SK-N-SH treated with all-trans-retinoic acid at 6 μM for 48 hours (cell line): ENCODE measurements at regions not wholly inside any gene's neighbourhood (a gene's known extent, or its start where the extent isn't known, plus 50 kb on each side); places are given as distances from the start of the nearest gene placed in this dataset.

Experiments
- ATAC-seq: fragments of 200-7000 bp; cut with Tn5 transposase; 3 replicates; pipeline ENCODE4 v1.9.1; 2020; ENCODE audit warnings: mild to moderate bottlenecking, moderate library complexity
- ARNTL ChIP-seq: fragments of 450-650 bp; formaldehyde crosslinking; IDR thresholded peaks from 2 replicates; pipeline ENCODE4 v1.5.0; 2020; ENCODE audit warnings: low read depth, mild to moderate bottlenecking, moderate library complexity, borderline replicate concordance
- BACH2 ChIP-seq: fragments of 250-450 bp; sonication (Bioruptor Pico); IDR thresholded peaks from 2 replicates; pipeline ENCODE4 v1.9.0; 2021; ENCODE audit warnings: mild to moderate bottlenecking, borderline replicate concordance
- CSDC2 ChIP-seq: fragments of 250-450 bp; sonication (Bioruptor Pico); IDR thresholded peaks from 2 replicates; pipeline ENCODE4 v1.5.0; 2020; ENCODE audit warnings: mild to moderate bottlenecking, moderate library complexity
- ESRRG ChIP-seq: fragments of 250-450 bp; sonication (Bioruptor Pico); IDR thresholded peaks from 2 replicates; pipeline ENCODE4 v1.6.1; 2021; ENCODE audit warnings: mild to moderate bottlenecking
- GLIS3 ChIP-seq: fragments of 250-450 bp; sonication (Bioruptor Pico); IDR thresholded peaks from 2 replicates; pipeline ENCODE4 v1.5.0; 2020; ENCODE audit warnings: mild to moderate bottlenecking, moderate library complexity
- ISL1 ChIP-seq: fragments of 250-450 bp; sonication (Bioruptor Pico); IDR thresholded peaks from 2 replicates; pipeline ENCODE4 v2.1.2; 2022; ENCODE audit warnings: mild to moderate bottlenecking, moderate library complexity
- OSR1 ChIP-seq: fragments of 250-450 bp; sonication (Bioruptor Pico); IDR thresholded peaks from 2 replicates; pipeline ENCODE4 v1.8.0; 2022; ENCODE audit warnings: moderate library complexity, mild to moderate bottlenecking, inconsistent platforms
- PPARA ChIP-seq: fragments of 250-450 bp; sonication (Bioruptor Pico); IDR thresholded peaks from 2 replicates; pipeline ENCODE4 v1.5.0; 2020; ENCODE audit warnings: mild to moderate bottlenecking, borderline replicate concordance
- RARB ChIP-seq: fragments of 250-450 bp; sonication (Bioruptor Pico); IDR thresholded peaks from 2 replicates; pipeline ENCODE4 v1.8.0; 2021; ENCODE audit warnings: mild to moderate bottlenecking, moderate library complexity
- SNAI2 ChIP-seq: fragments of 250-450 bp; sonication (Bioruptor Pico); IDR thresholded peaks from 2 replicates; pipeline ENCODE4 v1.5.0; 2020; ENCODE audit warnings: mild to moderate bottlenecking, moderate library complexity
- TCF4 ChIP-seq: fragments of 250-450 bp; sonication (Bioruptor Pico); IDR thresholded peaks from 2 replicates; pipeline ENCODE4 v1.8.0; 2021; ENCODE audit warnings: mild to moderate bottlenecking, moderate library complexity, borderline replicate concordance
- TOX ChIP-seq: fragments of 250-450 bp; sonication (Bioruptor Pico); IDR thresholded peaks from 2 replicates; pipeline ENCODE4 v1.8.0; 2021; ENCODE audit warnings: mild to moderate bottlenecking, moderate library complexity, borderline replicate concordance
- ZC3H10 ChIP-seq: fragments of 250-450 bp; sonication (Bioruptor Pico); IDR thresholded peaks from 2 replicates; pipeline ENCODE4 v1.5.1; 2021; ENCODE audit warnings: mild to moderate bottlenecking, moderate library complexity
- ZFP3 ChIP-seq: fragments of 250-450 bp; sonication (Bioruptor Pico); IDR thresholded peaks from 2 replicates; pipeline ENCODE4 v1.5.0; 2020; ENCODE audit warnings: mild to moderate bottlenecking, moderate library complexity
- ZNF565 ChIP-seq: fragments of 450-650 bp; formaldehyde crosslinking; conservative IDR thresholded peaks from 2 replicates; pipeline ENCODE4 v1.5.0; 2020; ENCODE audit warnings: low read depth, mild to moderate bottlenecking, moderate library complexity
- ZNF70 ChIP-seq: fragments of 450-650 bp; formaldehyde crosslinking; IDR thresholded peaks from 2 replicates; pipeline ENCODE4 v1.5.0; 2020; ENCODE audit warnings: mild to moderate bottlenecking, moderate library complexity
- ZNF8 ChIP-seq: fragments of 450-650 bp; formaldehyde crosslinking; IDR thresholded peaks from 2 replicates; pipeline ENCODE4 v1.5.0; 2020; ENCODE audit warnings: mild to moderate bottlenecking, moderate library complexity
- TF ChIP-seq, protein P1 (sequence below): fragments of 250-450 bp; sonication (Bioruptor Pico); IDR thresholded peaks from 2 replicates; pipeline ENCODE4 v1.5.1; 2020; ENCODE audit warnings: low read depth, mild to moderate bottlenecking, moderate library complexity
- TF ChIP-seq, protein P2 (sequence below): fragments of 250-450 bp; sonication (Bioruptor Pico); IDR thresholded peaks from 2 replicates; pipeline ENCODE4 v1.5.0; 2020; ENCODE audit warnings: mild to moderate bottlenecking, moderate library complexity
- TF ChIP-seq, protein P3 (sequence below): fragments of 250-450 bp; sonication (Bioruptor Pico); IDR thresholded peaks from 2 replicates; pipeline ENCODE4 v1.5.1; 2021; ENCODE audit warnings: mild to moderate bottlenecking, moderate library complexity
- TF ChIP-seq, protein P4 (sequence below): fragments of 250-450 bp; sonication (Bioruptor Pico); IDR thresholded peaks from 2 replicates; pipeline ENCODE4 v1.8.0; 2020; ENCODE audit warnings: mild to moderate bottlenecking, moderate library complexity, borderline replicate concordance
- TF ChIP-seq, protein P5 (sequence below): fragments of 250-450 bp; sonication (Bioruptor Pico); IDR thresholded peaks from 2 replicates; pipeline ENCODE4 v1.8.0; 2021; ENCODE audit warnings: low read depth, mild to moderate bottlenecking, moderate library complexity, borderline replicate concordance

DNA sequence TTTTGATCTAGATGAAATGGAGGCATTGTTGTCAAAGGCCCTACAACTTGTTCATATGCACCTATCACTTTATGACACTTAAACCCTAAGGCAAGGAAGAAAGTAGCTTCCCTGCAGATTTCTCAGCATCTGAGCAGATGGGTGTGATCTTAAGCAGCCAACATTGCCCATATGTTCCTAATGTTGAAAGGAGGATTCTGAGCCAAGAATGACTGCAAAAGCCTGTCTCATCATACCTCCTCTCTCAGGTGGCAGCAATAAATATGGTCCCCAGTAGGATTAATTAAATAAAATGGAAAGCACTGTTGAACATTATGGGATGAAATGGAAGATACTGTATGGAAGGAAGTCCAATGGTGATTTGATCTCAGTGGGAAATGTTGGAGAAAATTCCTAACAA lies 538.1 kb upstream of the MAN1A1 start:
- no peak for ATAC-seq
- TF ChIP-seq BACH2 (CRISPR knock-in tag) = no peak
- no peak for TF ChIP-seq ZNF70
- TF ChIP-seq ZNF8 (CRISPR knock-in tag) = no peak
- no peak for TF ChIP-seq PPARA (CRISPR knock-in tag)
- TF ChIP-seq, protein P1, sequence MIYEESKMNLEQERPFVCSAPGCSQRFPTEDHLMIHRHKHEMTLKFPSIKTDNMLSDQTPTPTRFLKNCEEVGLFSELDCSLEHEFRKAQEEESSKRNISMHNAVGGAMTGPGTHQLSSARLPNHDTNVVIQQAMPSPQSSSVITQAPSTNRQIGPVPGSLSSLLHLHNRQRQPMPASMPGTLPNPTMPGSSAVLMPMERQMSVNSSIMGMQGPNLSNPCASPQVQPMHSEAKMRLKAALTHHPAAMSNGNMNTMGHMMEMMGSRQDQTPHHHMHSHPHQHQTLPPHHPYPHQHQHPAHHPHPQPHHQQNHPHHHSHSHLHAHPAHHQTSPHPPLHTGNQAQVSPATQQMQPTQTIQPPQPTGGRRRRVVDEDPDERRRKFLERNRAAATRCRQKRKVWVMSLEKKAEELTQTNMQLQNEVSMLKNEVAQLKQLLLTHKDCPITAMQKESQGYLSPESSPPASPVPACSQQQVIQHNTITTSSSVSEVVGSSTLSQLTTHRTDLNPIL (CRISPR knock-in tag) = no peak
- TF ChIP-seq, protein P2, sequence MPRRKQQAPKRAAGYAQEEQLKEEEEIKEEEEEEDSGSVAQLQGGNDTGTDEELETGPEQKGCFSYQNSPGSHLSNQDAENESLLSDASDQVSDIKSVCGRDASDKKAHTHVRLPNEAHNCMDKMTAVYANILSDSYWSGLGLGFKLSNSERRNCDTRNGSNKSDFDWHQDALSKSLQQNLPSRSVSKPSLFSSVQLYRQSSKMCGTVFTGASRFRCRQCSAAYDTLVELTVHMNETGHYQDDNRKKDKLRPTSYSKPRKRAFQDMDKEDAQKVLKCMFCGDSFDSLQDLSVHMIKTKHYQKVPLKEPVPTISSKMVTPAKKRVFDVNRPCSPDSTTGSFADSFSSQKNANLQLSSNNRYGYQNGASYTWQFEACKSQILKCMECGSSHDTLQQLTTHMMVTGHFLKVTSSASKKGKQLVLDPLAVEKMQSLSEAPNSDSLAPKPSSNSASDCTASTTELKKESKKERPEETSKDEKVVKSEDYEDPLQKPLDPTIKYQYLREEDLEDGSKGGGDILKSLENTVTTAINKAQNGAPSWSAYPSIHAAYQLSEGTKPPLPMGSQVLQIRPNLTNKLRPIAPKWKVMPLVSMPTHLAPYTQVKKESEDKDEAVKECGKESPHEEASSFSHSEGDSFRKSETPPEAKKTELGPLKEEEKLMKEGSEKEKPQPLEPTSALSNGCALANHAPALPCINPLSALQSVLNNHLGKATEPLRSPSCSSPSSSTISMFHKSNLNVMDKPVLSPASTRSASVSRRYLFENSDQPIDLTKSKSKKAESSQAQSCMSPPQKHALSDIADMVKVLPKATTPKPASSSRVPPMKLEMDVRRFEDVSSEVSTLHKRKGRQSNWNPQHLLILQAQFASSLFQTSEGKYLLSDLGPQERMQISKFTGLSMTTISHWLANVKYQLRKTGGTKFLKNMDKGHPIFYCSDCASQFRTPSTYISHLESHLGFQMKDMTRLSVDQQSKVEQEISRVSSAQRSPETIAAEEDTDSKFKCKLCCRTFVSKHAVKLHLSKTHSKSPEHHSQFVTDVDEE = no peak
- no peak for TF ChIP-seq ESRRG (CRISPR knock-in tag)
- TF ChIP-seq RARB = no peak
- no peak for TF ChIP-seq CSDC2 (CRISPR knock-in tag)
- no peak for TF ChIP-seq OSR1
- no peak for TF ChIP-seq ARNTL (CRISPR knock-in tag)
- TF ChIP-seq TOX = no peak
- TF ChIP-seq ZNF565 = no peak
- no peak for TF ChIP-seq ZC3H10 (CRISPR knock-in tag)
- TF ChIP-seq ISL1 (CRISPR knock-in tag) = no peak

DNA sequence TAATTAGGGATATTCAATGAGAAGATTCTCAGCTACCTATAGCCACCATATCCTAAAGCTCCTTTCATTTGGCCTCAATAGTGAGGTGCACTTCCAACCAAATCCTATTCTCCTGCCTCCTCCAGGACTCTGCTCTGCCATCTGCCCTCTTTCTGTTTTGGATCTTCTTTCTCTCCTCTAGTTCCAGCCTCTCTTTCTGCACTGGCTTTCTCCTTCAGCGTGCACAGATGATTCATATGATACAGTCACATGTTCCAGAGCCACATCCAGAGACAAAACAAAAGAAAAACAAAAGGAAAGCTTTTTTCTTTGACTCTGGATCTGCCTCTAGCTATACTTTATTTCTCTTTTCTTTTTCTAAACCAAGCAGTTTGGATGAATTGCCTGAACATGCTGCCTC lies 531.9 kb upstream of the MAN1A1 start:
- ATAC-seq = peak; percentile 71
- no peak for TF ChIP-seq SNAI2 (CRISPR knock-in tag)
- no peak for TF ChIP-seq TOX
- TF ChIP-seq, protein P3, sequence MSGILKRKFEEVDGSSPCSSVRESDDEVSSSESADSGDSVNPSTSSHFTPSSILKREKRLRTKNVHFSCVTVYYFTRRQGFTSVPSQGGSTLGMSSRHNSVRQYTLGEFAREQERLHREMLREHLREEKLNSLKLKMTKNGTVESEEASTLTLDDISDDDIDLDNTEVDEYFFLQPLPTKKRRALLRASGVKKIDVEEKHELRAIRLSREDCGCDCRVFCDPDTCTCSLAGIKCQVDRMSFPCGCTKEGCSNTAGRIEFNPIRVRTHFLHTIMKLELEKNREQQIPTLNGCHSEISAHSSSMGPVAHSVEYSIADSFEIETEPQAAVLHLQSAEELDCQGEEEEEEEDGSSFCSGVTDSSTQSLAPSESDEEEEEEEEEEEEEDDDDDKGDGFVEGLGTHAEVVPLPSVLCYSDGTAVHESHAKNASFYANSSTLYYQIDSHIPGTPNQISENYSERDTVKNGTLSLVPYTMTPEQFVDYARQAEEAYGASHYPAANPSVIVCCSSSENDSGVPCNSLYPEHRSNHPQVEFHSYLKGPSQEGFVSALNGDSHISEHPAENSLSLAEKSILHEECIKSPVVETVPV (CRISPR knock-in tag) = no peak
- TF ChIP-seq, protein P1 (CRISPR knock-in tag) = no peak
- no peak for TF ChIP-seq ZNF70
- TF ChIP-seq ARNTL (CRISPR knock-in tag) = no peak
- no peak for TF ChIP-seq ZC3H10 (CRISPR knock-in tag)
- TF ChIP-seq, protein P4, sequence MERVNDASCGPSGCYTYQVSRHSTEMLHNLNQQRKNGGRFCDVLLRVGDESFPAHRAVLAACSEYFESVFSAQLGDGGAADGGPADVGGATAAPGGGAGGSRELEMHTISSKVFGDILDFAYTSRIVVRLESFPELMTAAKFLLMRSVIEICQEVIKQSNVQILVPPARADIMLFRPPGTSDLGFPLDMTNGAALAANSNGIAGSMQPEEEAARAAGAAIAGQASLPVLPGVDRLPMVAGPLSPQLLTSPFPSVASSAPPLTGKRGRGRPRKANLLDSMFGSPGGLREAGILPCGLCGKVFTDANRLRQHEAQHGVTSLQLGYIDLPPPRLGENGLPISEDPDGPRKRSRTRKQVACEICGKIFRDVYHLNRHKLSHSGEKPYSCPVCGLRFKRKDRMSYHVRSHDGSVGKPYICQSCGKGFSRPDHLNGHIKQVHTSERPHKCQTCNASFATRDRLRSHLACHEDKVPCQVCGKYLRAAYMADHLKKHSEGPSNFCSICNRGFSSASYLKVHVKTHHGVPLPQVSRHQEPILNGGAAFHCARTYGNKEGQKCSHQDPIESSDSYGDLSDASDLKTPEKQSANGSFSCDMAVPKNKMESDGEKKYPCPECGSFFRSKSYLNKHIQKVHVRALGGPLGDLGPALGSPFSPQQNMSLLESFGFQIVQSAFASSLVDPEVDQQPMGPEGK = no peak
- TF ChIP-seq TCF4 (CRISPR knock-in tag) = no peak
- no peak for TF ChIP-seq ZFP3 (CRISPR knock-in tag)
- TF ChIP-seq ESRRG (CRISPR knock-in tag) = no peak
- TF ChIP-seq BACH2 (CRISPR knock-in tag) = no peak
- TF ChIP-seq OSR1 = no peak
- TF ChIP-seq, protein P5, sequence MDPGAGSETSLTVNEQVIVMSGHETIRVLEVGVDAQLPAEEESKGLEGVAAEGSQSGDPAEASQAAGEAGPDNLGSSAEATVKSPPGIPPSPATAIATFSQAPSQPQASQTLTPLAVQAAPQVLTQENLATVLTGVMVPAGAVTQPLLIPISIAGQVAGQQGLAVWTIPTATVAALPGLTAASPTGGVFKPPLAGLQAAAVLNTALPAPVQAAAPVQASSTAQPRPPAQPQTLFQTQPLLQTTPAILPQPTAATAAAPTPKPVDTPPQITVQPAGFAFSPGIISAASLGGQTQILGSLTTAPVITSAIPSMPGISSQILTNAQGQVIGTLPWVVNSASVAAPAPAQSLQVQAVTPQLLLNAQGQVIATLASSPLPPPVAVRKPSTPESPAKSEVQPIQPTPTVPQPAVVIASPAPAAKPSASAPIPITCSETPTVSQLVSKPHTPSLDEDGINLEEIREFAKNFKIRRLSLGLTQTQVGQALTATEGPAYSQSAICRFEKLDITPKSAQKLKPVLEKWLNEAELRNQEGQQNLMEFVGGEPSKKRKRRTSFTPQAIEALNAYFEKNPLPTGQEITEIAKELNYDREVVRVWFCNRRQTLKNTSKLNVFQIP (CRISPR knock-in tag) = no peak

DNA sequence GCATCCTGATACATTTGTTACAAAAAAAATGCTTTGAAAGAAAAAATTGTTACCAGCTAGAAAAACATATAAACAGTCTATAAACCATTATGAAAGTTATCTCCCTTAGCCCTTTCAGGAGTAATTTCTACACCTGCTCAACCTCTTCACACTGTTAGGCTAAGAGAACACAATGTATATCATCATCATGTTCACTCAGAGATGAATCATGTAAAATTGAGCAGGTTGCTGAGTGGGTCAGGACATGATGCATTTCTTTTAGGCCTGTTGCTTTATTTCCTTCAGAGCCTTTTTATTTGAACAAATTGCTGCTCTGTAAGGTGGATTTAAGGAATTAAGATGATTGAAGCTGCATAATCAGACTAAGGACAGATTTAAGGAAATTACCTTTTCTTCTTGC lies 531.3 kb upstream of the MAN1A1 start:
- no peak for ATAC-seq
- TF ChIP-seq, protein P4 = no peak
- no peak for TF ChIP-seq CSDC2 (CRISPR knock-in tag)
- no peak for TF ChIP-seq ARNTL (CRISPR knock-in tag)
- no peak for TF ChIP-seq OSR1
- TF ChIP-seq BACH2 (CRISPR knock-in tag) = no peak
- TF ChIP-seq, protein P1 (CRISPR knock-in tag) = no peak
- no peak for TF ChIP-seq GLIS3 (CRISPR knock-in tag)
- TF ChIP-seq, protein P3 (CRISPR knock-in tag) = no peak
- TF ChIP-seq SNAI2 (CRISPR knock-in tag) = no peak
- TF ChIP-seq ESRRG (CRISPR knock-in tag) = no peak
